RWPE1 (cell line): ENCODE measurements at regions not wholly inside any gene's neighbourhood (a gene's known extent, or its start where the extent isn't known, plus 50 kb on each side); places are given as distances from the start of the nearest gene placed in this dataset.

Experiments
- CTCF ChIA-PET: fragments of 350-600 bp; sonication (Branson Sonifier 250); formaldehyde crosslinking; extraction: SDS; loops from one replicate; lab custom pipeline; 2021; lab: Yijun Ruan, JAX
- POLR2A ChIA-PET: fragments of 400-600 bp; formaldehyde crosslinking; extraction: SDS; loops from one replicate; lab custom pipeline; 2020; ENCODE audit warnings: antibody characterized with exemption; ENCODE audit not compliant: low non-redundant PET; lab: Yijun Ruan, JAX
- DNase-seq: peaks from one replicate; pipeline ENCODE4 v3.0.0; 2012; ENCODE audit warnings: low spot score
- H3K27ac ChIP-seq: fragments of 450-650 bp; 2 replicates; pipeline ENCODE4 v1.5.1; 2017
- TF ChIP-seq, protein P1 (sequence below): fragments of 450-650 bp; conservative IDR thresholded peaks from 2 replicates; pipeline ENCODE4 v1.5.1; 2017; ENCODE audit warnings: low read depth, mild to moderate bottlenecking

DNA sequence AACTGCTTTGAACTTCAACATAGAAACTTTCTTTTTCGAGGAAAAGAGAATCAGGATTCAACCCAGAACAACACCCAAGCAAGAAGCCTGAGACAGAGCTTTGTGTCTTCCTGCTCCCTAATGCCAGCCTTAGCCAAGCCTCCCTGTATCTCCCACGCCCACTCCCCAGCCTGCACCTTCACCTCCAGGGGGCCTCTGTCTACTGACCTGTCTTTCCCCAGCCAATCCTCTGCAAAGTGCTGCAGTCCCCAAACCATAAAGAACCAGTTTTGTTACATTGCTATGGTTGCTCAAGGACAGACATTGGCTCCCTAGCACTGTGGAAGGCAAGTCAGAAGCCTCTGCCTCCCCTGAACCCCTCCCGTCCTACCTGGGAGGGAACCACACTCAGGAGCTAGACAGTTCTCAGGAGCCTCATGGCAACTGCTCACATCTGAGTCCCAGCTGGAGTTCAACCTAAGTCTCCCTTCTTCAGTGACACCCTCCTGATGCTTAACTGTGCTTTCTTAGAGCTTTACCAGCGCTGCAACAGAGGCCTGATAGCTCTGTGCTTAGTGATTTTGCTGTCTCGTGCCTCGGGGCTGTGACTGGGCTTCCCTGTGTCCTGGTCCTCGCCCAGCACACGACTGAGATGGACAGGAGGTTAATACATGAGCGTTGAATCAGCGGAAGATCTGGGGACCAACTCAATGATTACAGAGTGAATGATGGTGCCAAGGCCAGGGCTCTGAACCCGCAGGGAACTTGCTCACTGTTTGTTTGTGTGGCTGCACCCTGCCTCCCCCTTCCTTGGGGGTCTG is 101.5 kb upstream of the DUSP22 start:
- TF ChIP-seq, protein P1, sequence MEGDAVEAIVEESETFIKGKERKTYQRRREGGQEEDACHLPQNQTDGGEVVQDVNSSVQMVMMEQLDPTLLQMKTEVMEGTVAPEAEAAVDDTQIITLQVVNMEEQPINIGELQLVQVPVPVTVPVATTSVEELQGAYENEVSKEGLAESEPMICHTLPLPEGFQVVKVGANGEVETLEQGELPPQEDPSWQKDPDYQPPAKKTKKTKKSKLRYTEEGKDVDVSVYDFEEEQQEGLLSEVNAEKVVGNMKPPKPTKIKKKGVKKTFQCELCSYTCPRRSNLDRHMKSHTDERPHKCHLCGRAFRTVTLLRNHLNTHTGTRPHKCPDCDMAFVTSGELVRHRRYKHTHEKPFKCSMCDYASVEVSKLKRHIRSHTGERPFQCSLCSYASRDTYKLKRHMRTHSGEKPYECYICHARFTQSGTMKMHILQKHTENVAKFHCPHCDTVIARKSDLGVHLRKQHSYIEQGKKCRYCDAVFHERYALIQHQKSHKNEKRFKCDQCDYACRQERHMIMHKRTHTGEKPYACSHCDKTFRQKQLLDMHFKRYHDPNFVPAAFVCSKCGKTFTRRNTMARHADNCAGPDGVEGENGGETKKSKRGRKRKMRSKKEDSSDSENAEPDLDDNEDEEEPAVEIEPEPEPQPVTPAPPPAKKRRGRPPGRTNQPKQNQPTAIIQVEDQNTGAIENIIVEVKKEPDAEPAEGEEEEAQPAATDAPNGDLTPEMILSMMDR: no peak
- CTCF ChIA-PET: interaction anchor here (0.6 to 1.7 kb wide), 3 partner anchors 8 to 519 kb away, joined by 3 to 4 read pairs (median 3); no protein-coding TSS in a partner anchor
- no peak for DNase-seq
- POLR2A ChIA-PET: no interaction called here
- H3K27ac ChIP-seq: no peak overlapping the region

DNA sequence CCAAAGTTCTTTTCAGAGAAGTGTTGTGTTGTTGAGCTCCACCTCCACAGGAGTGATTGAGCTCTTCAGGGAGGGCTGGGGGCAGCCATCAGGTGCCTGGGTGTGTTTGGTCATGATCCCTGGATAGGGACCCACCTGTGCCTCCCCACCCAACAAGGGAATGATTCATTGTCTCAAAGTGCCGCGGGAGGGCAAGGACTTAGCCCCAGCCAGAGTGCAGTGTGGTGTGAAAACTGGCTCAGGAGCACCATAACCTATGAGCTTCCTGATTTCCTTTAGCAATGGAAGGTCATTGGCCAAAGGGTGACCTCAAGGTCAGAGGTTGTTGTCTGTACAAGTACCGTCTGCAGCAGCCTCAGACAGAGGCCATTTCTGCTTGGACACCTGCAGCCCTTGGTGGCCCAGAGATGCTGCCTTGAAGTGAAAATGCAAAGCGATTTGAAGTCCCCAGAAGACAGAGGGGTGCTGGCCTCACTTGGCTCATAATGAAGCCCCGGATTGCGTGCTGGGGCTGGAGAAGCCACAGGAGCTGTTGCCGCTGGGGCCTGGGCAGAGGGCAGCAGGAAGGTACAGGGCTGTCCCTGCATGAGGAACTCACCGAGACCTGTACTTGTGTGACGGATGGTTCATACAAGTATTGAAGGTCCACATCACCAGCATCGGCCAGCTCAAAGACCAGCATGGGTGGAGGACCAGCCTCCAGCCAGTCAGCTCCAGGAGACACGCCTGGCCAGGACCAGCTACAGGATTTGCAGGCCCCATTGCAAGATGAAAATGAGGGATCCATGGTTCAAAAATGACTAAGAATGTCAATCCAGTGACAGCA is 100.6 kb upstream of the DUSP22 start:
- H3K27ac ChIP-seq: no peak overlapping the region
- TF ChIP-seq, protein P1: no peak
- no peak for DNase-seq
- POLR2A ChIA-PET: no interaction called here
- CTCF ChIA-PET: interaction anchor here (0.6 kb wide), 1 partner anchor 518 kb away, joined by 3 read pairs; no protein-coding TSS in a partner anchor

- ChIA-PET CTCF (interaction anchor here (0.7 kb wide), 1 partner anchor 129 kb away, joined by 3 read pairs; no protein-coding TSS in a partner anchor), POLR2A (no interaction called here)
- DNase-seq: no peak
- H3K27ac ChIP-seq: no peak overlapping the region
- TF ChIP-seq, protein P1: no peak
These were observed 100.0 kb upstream of the DUSP22 start for GRCh38 chr6:192313-192664.

GRCh38 chr6:193180-193579 is 99.1 kb upstream of the DUSP22 start:
- ChIA-PET CTCF (no interaction called here), POLR2A (no interaction called here)
- no peak overlapping the region for H3K27ac ChIP-seq
- TF ChIP-seq, protein P1: no peak
- DNase-seq: no peak

- TF ChIP-seq, protein P1: no peak
- CTCF ChIA-PET: no interaction called here
- POLR2A ChIA-PET: no interaction called here
- no peak for DNase-seq
- H3K27ac ChIP-seq: no peak overlapping the region
These were observed 98.4 kb upstream of the DUSP22 start for GRCh38 chr6:193773-194310.

DNA sequence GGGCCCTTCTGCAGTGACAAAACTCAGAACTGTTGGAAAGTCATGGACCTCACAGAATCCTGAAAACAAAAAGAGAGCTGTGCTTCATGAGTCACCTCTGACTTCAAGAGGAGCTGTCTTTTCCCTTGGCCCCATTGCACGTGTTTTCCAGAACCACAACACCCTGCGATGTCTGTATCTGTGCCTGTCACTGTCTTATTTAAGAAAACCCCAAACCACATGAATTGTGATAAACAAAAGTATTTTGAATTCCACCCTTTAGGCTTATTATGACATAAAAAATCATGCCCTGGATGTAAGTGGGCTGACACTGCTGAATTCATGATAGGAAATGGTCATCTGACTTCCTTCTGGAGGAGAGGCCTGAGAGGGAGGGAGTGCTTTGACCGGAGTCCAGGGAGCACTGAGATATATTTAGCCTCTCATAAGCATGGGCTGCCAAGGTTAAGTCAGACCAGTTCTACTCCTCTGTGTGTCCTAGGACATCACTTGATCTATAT is 96.4 kb upstream of the DUSP22 start:
- CTCF ChIA-PET: interaction anchor here (0.6 kb wide), 1 partner anchor 10 kb away, joined by 3 read pairs; no protein-coding TSS in a partner anchor
- H3K27ac ChIP-seq: no peak overlapping the region

More for the DNA sequence above, 96.4 kb upstream of the DUSP22 start:
- TF ChIP-seq, protein P1: no peak
- POLR2A ChIA-PET: no interaction called here
- DNase-seq: no peak
